GM04504 (cell line): ENCODE measurements at regions not wholly inside any gene's neighbourhood (a gene's known extent, or its start where the extent isn't known, plus 50 kb on each side); places are given as distances from the start of the nearest gene placed in this dataset.
A peak's percentile ranks its signal among the peaks of the same experiment; 100 is the strongest.

Source experiments
- DNase-seq: peaks from one replicate; pipeline ENCODE4 v3.0.0-alpha.2; 2012; ENCODE audit warnings: low read depth

DNA sequence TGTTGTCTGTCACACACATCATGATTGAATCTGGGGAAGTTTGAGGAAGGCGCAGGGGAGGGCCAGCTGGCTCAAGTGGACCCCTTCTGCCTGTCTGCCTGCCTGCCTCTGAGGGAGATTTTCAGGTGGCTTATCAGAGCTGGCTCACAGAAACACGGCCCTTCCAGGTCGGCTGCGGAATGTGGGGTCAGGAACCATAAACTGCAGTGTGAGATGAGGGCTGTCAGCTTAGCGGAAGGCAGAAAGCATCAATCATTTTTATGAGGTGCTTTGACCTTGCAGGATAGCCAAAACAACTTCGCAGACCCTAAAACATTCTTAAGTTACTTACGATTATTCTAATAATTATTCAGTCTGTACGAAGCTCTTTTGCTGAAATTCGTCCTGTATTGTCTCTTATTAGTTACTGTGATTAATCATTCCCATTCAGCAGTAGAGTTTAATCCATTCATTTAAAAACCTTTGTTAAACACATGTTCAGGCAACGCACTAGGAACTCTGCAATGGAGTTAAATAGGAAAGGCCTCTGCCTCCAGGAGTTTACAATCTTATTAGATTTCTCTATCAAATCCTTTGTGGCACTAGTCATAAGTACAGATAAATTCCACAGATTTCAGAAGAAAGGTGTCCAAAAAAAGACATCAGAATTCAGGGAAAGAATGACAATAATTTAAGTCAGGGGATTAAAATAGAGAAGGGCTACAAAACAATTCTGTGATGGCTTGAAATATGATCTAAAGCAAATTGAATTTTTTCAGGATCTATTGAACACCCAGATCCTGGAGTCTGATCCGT, 371.6 kb downstream of the HRH4 start:
- no peak for DNase-seq

DNA sequence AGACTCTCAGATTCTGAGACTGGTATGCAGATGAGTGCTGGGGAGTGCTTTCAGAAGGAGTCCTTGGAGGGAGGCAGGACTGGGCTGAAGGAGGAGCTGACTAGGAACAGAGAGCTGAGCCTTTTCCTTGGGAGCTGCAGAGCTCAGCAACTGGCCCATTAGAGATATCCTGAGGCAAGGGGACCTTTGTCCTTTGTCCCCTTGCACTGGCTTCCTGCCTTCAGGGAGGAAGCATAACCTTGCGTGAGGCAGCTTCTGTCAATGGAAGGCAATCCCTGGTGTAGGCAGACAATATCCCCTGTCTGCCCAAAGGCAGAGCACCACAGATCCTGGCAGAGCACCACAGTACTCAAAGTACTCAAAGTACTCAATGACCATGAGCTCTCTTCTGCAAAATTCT, 375.3 kb downstream of the HRH4 start:
- no peak for DNase-seq

DNA sequence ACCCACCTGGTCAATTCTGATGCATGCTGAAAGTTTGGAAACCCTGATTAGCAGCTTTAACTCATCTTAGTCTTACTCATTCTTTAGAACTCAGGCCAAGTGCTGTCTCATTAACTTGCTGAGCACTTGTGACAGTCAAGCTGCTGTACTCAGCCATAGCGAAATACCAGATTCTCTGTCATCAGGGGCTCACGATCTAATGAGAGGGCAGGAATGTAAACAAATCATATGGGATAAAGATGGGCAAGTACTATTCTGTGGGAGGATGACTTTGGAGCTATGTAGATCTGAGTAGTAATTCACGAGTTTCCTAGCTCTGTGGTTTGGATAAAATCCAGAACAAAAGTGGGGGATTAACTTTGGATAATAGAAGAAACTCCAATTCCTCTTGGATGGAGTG, 376.6 kb downstream of the HRH4 start:
- DNase-seq, result peak; percentile 88

DNA sequence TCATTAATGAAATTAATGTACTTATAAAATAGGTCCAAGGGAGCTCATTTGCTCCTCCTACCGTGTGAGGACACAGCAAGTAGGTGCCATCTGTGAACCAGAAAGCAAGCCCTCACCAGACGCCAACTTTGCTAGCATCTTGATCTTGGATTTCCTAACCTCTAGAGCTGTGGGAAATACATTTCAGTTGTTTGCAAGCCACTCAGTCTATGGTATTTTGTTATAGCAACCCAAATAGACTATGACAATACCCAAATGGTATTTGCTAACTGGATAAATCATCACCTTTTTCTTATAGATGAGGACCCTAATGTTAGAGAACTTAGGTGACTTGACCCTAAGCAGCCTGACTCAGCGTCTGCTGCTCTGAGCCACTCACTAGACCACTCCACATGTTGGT, 379.6 kb downstream of the HRH4 start:
- peak; percentile 17 for DNase-seq

DNA sequence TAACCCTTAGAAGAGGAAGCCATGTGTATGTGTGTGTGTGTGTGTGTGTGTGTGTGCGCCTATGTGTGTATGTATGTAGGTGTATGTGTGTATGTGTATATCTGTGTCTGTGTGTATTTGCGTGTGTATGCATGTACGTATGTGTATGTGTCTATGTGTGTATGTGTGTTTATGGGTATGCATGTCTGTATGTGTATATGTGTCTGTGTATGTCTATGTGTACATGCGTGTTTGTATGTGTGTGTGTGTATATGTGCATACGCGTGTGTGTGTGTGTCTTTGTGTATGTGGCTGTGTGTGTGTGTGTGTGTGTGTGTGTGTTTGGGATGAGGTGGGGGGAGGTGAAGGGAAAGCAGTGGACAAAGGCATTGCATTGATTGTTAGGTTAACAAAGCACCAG, 380.2 kb downstream of the HRH4 start:
- no peak for DNase-seq

DNA sequence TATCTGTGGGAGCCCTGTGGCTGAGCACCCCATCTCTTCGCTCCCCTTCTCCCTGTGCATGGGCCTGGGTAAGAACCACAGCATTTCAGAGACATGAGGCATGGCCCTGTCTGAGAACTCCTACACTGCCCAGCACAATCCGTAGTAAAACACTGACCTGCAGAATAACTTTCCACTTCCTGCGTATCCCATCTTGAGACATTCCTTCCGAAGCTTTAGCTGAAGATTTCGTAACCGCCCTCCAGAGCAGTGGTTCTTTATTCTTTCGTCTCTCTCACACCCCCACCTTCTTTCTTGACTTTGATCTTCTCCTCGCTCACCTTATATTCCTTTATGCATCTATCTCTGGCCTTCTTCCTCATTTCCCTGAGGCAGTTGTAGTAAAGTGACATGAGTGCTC, 381.1 kb downstream of the HRH4 start:
- no peak for DNase-seq

DNA sequence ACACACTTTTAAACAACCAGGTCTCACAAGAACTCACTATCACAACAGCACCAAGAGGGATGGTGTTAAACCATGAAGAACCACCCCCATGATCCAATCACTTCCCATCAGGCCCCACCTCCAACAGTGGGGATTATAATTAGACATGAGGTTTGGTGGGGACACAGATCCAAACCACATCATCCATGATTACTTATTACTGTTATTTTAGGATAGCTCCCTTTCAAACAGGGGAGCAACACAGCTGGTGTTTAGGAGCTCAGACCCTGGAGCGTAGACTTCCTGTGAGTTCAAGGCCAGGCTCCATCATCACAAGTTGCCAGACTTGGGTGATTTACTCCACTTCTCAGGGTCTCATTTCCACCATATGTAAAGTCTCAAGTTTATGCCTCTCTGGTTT, 382.7 kb downstream of the HRH4 start:
- no peak for DNase-seq

DNA sequence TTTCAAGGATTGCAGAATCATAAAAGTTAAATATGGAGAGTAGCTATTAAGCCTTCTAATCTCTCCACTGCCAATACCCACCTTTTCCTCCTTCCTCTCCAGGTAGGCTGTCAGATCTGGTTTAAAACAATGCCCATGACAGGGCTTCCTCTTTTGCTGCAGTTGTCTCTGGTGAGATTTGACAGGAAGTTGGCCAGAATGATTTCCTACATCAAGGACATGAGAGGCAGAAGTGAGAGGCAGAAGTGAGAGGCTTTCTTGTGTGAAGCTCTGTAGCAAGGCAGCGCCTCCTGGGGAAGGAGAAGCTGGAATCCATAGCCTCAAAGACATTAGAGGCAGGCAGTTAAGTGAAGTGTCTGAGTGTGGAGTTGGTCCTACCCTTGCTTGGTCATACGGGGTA, 385.7 kb downstream of the HRH4 start:
- no peak for DNase-seq

DNA sequence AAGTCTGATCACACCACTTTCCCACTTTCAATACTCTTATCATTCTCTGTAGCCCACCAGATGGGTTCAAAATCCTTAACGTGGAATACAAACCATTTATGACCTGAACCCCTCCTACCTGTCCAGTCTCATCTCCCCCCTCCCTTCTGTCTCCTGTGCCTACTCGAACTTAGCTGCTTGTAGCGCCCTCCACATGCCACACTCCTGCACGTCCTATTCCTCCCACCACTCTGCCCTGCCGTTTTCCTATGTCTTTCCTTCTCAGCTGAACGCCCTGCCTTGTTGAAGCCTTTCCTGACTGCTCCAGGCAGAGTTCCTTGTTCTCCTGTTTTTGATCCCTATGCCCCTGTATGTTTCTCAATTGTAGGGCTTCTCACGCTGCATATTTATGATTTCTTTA, 390.1 kb downstream of the HRH4 start:
- no peak for DNase-seq

DNA sequence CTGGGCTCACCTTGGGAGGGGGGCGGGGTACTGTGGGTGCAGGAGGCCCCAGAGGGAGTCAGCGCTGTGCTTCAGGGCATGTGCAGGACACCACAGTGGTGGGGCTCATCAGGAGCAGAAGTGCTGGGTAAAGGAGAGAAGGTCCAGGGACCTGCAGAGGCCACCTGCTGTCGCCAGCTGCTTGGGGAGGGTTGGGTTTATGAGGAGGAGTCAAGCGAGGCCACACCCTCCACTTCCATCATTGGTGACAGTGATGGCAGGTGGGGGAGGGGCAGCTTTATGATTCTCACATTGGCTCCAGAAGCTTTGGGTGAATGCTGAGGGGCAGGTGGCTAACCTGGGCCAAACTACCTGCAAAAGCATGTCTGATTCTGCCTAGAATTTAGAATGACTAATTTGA, 392.6 kb downstream of the HRH4 start:
- DNase-seq, result no peak

DNA sequence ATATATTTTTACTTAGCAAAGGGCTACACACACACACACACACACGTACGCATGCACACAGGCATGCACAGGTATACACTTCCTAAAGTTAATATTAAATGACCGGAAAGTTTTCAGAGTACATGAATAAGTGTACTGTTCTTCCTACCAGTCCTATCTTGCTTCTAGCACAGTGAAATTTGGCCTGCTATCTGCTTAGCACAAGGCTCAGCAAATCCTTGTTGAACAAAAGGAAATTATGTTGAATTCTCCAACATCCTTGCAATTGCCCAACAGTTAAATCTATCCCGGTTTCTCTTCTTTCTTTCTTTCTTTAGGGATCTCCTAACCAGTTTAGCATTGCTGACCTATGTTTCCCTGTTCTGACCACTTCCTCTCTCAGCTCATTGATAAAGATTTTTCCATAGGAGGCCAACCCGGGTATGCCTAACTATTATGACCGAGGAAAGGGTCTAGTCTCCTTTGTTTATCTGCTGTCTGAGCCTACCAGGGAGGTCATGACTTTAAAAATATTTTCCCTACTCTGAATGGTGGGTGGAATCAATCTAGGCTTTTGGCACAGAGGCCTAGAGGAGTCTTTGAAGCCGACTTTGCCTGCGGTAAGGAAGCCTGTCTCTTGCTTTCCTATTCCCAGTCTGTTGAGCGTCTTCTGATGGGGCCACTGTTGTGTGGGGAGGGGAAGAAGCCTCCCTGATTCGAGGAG, 400.7 kb downstream of the HRH4 start:
- DNase-seq, result no peak

DNA sequence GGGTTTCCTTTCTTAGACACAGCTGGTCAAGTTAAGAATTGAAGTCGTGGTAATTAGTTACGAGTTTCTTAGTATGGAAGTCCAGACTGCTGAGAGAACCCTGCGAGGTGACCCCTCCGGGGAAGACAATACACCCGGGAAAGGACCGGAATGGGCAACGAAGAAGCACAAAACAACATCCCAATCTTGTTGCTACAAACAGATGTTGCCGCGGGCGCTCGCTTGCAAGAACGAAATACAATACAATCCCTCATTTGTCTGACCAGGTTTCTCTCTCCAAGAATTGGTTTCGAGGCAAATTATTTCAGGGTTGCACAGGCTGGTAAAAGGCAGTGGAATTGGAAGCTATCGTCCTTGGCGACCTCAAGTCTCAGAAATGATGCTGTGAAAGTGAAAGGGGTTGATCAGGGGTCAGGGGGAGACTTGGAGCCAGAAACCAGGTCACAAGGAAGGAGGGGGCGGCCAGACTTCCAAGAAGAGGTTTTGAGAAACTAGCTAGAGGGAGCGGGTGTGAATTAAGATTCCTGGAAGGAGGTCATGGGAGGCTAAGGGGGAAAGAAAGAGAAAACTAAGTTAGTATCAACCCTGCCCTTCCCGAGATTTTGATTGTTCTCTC, 401.9 kb downstream of the HRH4 start:
- no peak for DNase-seq

DNA sequence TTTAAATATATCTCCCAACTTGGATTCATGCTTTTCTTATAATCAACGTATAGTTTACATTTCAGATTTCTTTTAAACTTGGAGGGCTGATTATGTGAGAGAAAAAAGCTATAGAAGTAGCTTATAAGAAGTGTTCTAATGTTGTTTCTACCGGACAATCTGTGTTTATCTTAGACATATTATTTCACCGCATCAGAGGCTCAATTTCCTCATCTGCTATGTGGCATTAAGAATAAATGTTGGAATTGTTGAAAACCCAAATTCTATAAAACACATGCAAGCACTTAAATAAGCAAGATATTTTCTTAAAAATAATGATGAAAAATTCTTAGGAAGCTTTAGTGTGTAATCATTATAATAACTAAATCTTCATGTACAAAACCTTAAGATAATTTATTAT, 407.9 kb downstream of the HRH4 start:
- DNase-seq, result no peak

DNA sequence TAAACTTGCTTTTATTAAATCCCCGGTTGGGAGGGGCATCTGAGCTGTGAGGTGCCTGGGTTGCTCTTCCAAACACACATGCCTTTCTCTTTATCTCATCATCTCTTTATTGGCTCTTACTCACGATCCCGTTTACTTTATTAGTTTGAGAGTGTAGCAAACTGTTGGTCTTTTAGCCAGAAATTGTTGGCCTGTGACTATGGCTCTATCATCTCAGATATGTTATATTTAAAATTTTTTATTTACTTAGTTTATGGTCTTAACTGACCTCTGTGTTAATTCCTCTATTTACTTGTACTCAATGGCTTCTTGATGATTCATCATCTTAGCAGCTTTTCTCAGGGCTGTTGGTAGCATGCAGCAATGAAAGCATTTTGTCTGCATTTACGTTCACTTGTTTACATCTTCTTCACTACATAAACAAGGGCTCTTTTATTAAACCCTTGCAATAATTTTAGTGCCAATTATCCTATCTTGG, 408.4 kb downstream of the HRH4 start:
- peak; percentile 64 for DNase-seq

DNA sequence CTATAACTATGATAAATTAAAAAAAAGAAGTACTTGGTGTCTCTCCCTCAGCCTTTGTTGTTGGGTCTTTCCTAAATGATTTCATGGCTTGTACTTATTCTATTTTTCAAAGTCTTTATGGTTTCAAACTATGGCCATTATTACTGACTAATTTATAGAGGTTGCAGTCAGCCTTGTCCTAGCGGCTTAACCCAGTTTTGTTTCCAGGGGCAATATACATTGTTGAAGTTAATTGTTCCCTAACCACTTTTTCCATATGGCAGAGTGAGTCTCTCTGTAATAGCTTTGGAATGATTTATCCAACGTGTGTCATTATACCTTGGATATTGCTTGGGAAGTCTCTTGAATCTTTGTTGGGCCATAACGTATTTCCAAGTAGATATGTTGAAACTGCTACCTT, 408.8 kb downstream of the HRH4 start:
- no peak for DNase-seq

DNA sequence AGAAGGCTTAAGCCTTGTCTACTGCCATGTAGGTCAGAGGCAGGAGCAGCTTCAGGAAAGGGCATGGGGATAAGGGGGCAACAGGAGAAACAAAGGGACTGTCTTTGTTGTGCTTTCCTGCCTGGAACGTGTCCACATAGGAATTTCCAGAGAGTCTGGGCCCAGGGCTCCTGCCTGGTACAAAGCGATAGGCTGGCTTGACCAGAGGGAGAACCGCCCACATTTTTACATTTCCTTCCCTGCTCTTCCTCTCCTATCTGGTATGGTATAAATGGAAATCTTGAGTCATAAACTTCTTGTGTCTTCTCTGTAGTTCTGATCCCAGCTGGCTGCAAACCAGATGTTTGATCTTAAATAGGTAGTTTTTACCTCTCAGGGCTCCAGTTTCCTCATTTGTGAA, 414.8 kb downstream of the HRH4 start:
- no peak for DNase-seq

DNA sequence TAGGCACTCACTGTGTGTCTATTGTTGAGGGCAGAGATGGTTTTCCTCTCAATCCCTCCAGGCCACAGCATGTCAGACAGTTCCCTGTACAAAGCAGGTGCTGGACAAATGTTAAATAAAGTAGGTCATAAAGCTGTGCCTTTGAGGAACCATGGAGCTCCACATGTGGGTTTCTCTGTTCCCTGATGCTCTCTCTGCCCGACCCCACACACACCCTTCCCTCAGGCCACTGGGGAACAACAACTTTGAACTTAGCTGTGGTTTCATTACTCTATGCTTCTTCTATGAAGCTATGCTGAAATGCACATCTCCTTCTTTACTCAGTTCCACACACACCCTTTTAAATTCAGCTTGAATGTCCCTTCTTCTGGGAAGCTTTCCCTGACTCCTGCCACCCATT, 415.3 kb downstream of the HRH4 start:
- DNase-seq, result peak; percentile 29

DNA sequence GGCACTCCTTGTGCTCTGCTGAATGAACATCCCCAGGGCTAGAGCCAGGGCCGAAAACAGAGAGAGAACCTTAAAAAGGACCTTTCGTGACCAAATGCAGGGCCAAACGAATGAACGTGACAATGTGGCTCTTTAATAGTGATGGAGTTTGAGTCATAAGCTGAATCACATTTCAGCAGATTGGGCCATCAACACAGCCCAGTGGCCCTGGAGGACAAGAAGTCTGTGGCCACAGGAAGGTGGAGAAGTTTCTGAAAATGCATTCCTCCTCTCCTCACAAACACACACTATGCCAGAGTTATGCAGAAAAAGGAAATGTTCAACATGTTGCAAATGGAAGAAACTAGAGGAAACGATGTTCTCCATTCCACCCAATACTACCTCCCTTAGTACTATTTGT, 415.8 kb downstream of the HRH4 start:
- DNase-seq, result peak; percentile 67

DNA sequence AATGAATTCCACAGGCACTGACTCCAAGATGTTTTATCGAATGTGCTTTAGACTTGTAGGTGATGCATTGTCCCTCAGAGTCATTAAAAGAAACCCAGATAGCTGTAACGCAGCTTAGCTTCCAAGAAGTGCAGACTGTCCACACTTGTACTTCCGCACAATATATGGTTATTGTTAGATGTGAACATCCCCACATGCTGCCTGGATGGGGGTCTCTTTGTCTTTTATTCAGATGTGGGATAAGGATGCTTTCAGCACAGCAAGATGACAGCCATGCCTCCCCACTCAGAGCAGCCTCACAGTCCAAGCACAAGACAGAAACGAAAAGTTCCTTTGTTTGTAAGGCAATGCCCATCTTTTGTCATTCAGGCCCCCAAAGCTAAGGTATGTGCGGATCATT, 416.6 kb downstream of the HRH4 start:
- DNase-seq, result no peak

DNA sequence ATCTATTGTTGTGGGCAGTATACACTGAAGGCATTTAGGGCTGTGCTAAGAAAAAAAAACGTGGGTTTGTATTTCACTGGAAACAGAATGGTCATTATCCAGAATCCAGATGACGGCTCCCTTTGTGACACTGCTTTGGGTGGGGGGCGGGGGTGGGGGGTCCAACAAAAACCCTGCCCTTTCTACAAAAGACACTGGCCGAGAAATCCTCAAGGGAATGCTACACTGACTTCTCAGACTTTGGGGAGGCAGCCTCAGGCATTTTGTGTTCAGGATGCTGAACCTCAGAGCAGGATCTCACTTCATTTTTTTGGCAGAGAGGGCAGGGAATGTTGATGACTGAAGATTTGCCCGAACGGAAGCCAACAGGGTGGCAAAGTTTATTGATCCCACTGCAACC, 417.1 kb downstream of the HRH4 start:
- no peak for DNase-seq

DNA sequence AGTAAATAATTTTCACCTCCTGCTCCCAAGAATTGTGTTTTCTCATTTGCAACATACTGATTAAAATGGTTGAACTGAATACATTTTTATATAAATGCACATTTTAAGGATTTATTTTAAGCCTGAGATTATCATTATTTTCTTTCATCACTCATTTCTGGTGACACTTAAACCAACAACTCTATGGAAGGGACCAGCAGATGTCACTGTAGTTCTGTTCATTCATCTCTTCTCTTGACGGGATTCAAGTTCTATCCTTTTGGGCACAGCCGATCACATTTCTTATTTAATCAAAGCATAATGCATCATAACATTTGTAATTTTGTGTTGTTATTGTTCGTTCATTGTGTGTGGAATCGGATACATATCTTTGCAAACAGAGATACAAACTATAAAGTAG, 417.9 kb downstream of the HRH4 start:
- peak; percentile 48 for DNase-seq

DNA sequence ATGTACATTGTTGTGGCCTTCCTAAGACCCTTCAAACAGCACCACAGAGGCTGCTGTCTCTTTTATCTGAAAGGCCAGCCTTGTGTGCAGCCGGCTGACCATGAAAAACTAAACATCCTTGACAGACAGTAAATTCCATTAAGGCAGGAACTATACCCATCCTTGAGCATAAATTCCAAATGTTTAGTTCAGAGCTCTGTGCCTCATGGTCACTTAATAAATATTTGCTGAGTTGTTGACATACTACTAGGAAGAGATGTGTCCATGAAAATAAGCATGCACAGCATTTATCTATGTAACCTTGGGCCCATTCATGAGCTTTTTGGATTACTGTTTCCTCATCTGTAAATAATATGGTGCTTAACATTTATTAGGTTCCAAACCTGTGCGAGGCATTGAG, 424.8 kb downstream of the HRH4 start:
- DNase-seq, result no peak

DNA sequence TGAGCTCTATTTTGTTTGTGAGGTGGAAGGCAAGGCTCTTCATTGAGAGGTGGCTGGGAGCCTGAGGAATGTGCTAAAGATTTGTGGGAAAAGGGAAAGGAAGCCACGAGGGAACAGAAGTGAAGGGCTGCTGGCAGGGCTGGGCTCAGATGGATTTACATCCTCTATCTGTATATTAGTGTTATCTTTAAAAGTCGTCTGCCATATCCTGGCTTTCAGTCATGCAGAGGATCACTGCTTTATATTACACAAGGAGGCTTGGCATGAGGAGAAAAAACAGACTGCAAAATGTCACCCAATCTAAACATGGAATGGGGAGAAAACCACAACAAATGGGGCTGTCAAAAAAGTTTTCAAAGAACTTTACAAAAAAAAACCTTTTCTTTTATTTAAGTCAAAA, 434.4 kb downstream of the HRH4 start:
- DNase-seq, result no peak
